RWPE1 (cell line): ENCODE measurements at regions not wholly inside any gene's neighbourhood (a gene's known extent, or its start where the extent isn't known, plus 50 kb on each side); places are given as distances from the start of the nearest gene placed in this dataset.

Experiments used
- CTCF ChIA-PET: fragments of 350-600 bp; sonication (Branson Sonifier 250); formaldehyde crosslinking; extraction: SDS; loops from one replicate; lab custom pipeline; 2021; lab: Yijun Ruan, JAX
- POLR2A ChIA-PET: fragments of 400-600 bp; formaldehyde crosslinking; extraction: SDS; loops from one replicate; lab custom pipeline; 2020; ENCODE audit warnings: antibody characterized with exemption; ENCODE audit not compliant: low non-redundant PET; lab: Yijun Ruan, JAX
- DNase-seq: peaks from one replicate; pipeline ENCODE4 v3.0.0; 2012; ENCODE audit warnings: low spot score
- H3K27ac ChIP-seq: fragments of 450-650 bp; 2 replicates; pipeline ENCODE4 v1.5.1; 2017
- TF ChIP-seq, protein P1 (sequence below): fragments of 450-650 bp; conservative IDR thresholded peaks from 2 replicates; pipeline ENCODE4 v1.5.1; 2017; ENCODE audit warnings: low read depth, mild to moderate bottlenecking

DNA sequence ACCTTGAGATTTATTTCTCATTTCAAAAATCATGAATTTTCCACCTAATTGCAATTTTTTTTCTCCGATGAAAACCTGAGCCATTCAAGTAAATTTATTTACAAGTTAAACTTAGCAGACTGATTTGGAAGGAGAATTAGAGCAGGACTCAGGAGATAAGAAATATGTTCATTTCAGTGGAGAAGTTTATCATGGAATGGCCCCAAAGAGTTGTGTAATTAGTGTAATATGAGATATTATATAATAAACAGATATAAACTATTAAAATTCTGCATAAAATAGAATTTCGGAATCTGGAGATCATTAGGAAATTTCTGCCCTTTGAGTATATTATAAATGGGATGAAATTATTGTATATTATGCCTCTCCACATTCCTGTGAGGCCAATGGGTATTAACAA is 596.8 kb downstream of the QKI start:
- CTCF ChIA-PET, result no interaction called here
- no peak for DNase-seq

DNA sequence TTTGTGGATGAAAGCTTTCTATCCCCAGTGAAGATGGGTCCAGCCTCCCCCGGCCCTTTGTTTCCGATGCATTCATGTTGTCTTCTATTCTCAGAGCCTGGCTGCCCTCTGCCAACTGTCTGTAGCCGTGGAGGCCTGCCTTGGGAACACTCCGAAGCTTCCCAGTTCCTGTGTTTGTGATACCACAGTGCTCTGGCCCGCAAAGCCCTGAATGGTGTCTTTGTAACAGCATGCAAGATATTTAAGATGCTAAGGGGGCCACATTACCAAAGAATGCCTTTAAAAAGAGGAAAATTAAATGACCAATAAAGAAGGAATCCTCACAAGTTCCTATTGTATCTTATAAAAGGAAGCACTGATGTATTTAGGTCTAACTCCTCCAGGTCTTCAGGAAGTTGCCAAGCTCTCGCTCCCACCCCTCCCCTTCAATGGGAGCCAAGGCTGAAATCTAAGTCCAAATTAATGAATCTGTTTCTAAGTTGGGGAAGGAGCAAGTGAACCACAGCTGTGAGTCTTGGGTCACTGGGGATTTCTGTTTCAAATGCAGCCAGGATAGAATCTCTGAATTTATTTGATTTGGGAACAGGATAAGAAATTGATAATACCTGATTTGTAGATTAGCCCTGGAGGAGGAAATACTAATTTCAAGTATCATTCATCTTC is 596.1 kb downstream of the QKI start:
- ChIA-PET CTCF (interaction anchor here (0.9 kb wide), 1 partner anchor 154 kb away, joined by 3 read pairs; no protein-coding TSS in a partner anchor), POLR2A (no interaction called here)
- no peak overlapping the region for H3K27ac ChIP-seq
- TF ChIP-seq, protein P1, sequence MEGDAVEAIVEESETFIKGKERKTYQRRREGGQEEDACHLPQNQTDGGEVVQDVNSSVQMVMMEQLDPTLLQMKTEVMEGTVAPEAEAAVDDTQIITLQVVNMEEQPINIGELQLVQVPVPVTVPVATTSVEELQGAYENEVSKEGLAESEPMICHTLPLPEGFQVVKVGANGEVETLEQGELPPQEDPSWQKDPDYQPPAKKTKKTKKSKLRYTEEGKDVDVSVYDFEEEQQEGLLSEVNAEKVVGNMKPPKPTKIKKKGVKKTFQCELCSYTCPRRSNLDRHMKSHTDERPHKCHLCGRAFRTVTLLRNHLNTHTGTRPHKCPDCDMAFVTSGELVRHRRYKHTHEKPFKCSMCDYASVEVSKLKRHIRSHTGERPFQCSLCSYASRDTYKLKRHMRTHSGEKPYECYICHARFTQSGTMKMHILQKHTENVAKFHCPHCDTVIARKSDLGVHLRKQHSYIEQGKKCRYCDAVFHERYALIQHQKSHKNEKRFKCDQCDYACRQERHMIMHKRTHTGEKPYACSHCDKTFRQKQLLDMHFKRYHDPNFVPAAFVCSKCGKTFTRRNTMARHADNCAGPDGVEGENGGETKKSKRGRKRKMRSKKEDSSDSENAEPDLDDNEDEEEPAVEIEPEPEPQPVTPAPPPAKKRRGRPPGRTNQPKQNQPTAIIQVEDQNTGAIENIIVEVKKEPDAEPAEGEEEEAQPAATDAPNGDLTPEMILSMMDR, result no peak
- no peak for DNase-seq

More for the DNA sequence above, 596.8 kb downstream of the QKI start:
- H3K27ac ChIP-seq, result no peak overlapping the region
- TF ChIP-seq, protein P1, result no peak
- POLR2A ChIA-PET, result no interaction called here

DNA sequence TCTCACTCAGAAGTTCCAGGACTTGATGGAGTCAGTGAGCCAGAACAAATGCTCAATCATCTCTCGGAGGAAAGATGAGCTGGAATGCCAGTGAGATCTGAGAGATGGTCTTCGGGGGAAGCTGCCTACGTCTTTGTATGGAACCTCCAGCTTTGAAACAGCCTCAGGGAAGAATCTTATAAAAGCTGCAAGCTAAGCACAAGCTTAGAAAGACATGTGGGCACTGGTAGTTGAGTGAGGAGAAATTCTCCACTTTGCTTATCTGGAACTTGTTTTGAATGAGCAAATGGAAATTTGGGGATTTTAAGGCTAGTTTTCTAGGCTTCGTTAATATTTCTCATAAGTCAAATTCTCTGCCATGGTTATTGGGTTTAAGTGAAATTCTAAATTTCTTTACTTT is 594.4 kb downstream of the QKI start:
- H3K27ac ChIP-seq, result no peak overlapping the region
- no peak for DNase-seq
- TF ChIP-seq, protein P1, result no peak
- POLR2A ChIA-PET, result no interaction called here
- CTCF ChIA-PET, result interaction anchor here (0.7 kb wide), 1 partner anchor 41 kb away, joined by 3 read pairs; no protein-coding TSS in a partner anchor

DNA sequence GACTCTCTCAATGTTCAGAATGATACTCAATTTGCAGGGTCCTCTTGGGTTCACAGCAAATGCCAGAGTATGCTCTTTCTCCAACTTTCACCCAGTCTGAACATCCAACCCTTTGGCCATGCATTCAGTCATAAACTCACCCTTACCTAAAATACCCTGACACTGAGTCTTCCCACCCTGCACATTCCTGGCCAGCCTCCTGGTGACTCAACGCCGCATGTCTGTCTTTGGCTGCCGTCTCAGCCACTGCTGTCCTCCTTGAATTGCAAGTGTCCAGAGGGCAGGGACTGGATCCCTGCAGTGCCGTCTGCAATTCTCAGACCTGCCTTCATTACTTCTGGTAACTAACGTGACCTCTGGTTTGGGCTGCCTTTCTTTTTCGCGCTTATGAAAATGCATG is 593.4 kb downstream of the QKI start:
- no peak for DNase-seq
- TF ChIP-seq, protein P1, result no peak
- ChIA-PET POLR2A (no interaction called here), CTCF (no interaction called here)
- no peak overlapping the region for H3K27ac ChIP-seq

DNA sequence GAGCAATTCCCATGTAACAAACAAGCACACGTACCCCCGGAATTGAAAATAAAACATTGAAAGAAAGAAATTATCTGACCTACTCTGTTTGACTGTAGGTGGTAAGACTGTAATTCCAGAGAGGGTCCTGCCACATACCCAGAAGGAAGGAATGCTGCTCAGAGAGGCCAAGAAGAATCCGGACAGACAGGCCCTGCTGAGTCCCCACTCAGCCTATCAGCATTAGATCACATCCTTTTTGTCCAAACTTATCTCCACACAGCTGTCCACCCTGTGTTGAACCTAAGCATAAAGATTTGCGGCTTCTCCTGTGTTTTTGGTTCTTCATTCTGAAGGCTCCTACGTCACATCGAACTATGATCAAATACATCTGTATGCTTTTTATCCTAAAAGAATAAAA is 591.9 kb downstream of the QKI start:
- ChIA-PET CTCF (no interaction called here), POLR2A (no interaction called here)
- no peak for DNase-seq
- TF ChIP-seq, protein P1, result no peak
- H3K27ac ChIP-seq, result no peak overlapping the region

DNA sequence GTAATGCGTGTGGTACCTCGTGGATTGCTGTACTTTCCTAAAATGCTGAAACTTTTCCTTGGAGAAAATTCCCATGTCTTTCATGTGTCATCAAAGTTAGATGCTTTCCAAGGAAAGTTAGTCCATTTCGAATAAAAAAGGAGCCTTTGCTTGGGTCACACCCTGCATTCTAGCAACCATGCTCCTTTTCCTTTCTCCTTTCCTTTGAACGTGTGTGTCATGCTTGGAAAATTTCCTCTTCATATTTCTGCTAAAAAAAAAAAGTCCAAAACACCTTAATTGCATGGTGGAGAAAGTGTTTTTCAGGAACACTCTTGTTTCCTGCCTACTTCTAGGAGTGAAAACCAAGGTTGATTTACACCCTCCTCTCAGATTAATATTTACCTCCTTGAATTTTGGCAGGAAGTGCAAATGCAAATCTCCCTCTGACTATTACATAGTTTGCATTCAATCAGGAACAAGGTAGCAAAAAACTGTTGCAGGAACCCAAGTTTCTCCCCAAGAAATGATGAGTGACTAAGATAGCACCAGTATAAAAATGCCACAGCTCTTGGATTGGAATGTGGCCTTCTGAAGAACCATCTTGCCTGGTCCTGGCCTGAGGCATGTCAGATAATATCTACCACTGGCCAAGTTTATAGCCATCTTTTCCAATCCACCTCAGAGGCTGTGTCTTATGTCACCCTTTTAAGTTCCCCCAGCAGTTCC is 590.6 kb downstream of the QKI start:
- CTCF ChIA-PET, result interaction anchor here (0.8 kb wide), 1 partner anchor 20 kb away, joined by 4 read pairs; no protein-coding TSS in a partner anchor
- no peak for DNase-seq
- POLR2A ChIA-PET, result no interaction called here
- no peak overlapping the region for H3K27ac ChIP-seq
- TF ChIP-seq, protein P1, result no peak
